EH (cell line): ENCODE measurements at regions not wholly inside any gene's neighbourhood (a gene's known extent, or its start where the extent isn't known, plus 50 kb on each side); places are given as distances from the start of the nearest gene placed in this dataset.
"Not testable (repeated sequence)": the region's sequence is repeated elsewhere in the genome, so short reads cannot be mapped to it uniquely, and the experiment has no call there.

Source experiments
- DNase-seq: peaks from one replicate; pipeline ENCODE4 v3.0.0-alpha.2; 2015; ENCODE audit warnings: low read depth

DNA sequence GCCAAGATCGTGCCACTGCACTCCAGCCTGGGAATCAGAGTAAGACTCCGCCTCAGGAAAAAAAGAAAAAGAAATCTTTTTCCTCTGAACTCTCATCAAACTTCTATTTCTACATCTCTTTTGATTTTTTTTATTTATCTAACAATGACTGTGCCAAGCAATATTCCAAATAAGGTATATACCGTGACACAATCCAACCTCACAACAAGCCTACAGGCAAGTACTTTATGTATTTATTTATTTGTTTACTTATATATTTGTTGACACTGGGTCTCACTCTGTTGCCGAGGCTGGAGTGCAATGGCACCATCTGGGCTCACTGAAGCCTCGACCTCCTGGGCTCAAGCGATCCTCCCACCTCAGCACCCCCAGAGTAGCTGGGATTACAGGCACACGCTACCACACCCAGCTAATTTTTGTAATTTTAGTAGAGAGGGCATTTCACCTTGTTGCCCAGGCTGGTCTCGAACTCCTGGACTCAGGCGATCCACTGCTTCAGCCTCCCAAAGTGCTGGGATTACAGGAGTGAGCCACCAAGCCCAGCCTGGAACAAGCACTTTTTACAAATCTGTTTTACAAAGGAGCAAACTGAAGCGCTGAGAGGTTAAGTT lies 94.9 kb upstream of the CHD2 start:
- no peak for DNase-seq

DNA sequence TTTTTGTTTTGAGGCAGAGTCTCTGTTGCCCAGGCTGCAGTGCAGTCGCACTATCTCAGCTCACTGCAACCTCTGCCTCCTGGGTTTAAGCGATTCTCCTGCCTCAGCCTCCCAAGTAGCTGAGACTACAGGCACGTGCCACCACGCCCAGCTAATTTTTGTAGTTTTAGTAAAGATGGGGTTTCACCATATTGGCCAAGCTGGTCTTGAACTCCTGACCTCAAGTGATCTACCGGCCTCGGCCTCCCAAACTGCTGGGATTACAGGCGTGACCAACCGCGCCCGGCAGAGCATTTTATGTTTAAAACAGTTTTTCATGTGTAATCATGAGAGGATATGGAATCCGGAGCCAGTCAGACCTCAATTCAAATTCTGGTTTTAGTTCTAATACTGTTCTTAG lies 94.0 kb upstream of the CHD2 start:
- DNase-seq: not testable (repeated sequence)

DNA sequence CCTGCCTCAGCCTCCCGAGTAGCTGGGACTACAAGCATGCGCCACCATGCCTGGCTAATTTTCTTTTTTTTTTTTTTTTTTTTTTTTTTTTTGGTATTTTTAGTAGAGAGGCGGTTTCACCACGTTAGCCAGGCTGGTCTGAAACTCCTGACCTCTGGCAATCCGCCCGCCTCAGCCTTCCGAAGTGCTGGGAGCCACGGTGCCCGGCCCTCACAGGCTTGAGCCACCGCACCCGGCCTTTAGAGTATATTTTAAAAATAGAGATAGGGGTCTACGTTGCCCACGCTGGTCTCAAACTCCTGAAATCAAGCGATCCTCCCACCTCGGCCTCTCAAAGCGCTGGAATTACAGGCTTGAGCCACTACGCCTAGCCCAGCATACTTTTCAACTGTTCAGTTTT lies 93.4 kb upstream of the CHD2 start:
- DNase-seq: no peak

DNA sequence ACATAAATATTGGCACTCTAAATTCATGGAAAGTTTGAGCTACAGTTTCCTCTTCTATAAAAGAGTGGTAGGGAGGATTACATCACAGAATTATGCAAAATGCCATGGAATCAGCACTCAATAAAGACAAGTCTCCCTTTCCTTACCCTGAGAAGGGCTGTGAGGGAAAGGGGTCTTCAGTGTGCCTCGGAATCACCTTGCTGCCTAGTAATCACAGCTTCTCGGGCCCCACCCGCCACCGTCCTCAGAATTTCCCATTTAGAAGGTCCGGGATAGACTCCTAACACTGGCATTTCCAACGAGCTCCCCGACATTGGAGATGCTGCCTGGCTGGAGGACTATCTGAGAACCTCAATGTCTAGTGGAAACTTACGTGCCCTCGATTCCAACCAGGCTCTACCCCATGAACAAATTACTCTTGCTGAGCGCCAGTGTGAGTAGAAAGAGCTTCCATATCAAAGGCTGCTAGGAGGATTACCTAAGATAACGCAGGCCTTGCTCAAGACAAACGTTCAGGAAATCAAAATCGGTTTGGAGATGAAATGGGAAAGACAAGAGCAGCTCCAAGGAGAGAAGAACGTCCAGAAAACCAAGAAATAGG lies 92.1 kb upstream of the CHD2 start:
- no peak for DNase-seq

DNA sequence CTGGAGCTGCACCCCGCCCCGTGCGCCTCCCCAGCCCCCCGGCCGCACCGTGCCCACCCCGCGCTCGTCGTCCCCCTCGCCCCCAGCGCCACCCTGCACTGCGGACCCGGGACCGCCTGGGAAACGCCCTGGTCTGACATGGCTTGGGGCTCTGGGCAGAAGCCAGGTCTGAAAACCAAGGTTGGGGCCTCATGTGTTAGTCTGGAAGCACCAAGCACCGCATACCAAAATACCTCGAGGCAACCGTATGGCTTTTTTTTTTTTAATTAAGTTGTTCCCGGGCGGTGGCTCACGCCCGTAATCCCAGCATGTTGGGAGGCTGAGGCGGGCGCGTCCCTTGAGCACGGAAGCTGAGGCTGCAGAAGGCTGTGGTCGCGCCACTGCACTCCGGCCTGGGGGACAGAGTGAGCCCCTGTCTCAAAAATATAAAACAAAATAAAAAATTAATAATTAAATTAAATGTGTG lies 91.5 kb upstream of the CHD2 start:
- peak; percentile 82 for DNase-seq

DNA sequence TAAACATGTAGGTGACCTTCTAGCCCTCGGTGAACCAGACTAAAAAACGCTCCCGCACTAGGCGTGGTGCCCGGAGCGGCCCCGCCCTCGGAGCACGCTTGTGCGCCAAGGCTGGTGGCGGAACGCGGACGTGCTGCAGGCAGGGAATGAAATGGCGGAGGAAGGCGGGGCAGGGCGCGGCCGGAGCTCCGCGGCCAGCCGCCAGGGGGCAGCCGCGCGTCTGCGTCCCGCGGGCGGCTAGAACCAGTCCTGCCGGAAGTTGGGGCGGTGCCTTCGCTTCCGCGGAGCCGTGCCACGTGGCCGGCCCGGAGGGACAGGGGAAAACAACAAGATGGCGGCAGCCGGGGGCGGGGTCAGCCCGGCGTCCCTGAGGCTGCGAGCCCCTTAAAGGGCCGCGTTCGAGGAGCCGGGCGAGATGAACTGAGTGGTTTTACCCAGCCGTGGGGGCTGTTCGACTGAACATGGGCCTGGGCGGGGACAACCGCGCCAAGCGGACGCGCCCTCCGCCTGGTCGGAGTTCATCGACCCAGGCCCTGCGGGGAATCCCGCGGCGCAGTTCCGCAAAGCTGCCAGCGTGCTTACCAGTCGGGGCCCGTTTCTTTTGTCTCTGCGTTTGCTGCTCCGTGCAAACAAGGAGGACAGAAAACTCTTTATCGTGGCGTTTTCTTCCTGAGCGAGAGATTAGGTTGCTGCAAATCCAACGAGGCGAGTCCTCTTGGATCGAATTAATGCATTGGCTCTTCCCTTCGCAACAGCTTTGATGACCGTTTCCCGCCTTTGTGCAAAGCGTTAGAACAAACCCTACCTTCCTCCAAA lies 90.9 kb upstream of the CHD2 start:
- peak; percentile 96 for DNase-seq

DNA sequence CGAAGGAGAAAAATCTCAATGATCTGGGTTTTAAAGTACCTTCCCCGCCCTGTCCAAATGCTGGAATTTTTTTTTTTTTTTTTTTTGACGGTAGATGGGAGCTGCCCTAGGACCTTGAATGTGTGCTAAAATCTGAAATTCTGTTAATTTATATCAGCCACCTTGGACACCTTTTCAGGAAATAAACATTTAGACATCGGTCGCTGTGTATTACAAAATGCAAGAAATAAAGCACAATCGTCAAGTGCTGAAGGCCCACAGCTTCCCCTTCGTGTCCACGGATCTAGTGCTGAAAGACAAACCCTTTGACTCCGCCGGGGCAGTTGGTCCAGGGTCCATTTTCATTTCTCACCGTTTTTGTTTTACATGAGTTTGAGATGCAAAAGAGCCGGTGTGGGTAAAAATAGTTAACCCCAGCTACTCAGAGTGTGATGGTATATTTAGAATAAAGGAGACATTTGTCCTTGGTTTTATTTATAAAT lies 90.2 kb upstream of the CHD2 start:
- peak; percentile 66 for DNase-seq

DNA sequence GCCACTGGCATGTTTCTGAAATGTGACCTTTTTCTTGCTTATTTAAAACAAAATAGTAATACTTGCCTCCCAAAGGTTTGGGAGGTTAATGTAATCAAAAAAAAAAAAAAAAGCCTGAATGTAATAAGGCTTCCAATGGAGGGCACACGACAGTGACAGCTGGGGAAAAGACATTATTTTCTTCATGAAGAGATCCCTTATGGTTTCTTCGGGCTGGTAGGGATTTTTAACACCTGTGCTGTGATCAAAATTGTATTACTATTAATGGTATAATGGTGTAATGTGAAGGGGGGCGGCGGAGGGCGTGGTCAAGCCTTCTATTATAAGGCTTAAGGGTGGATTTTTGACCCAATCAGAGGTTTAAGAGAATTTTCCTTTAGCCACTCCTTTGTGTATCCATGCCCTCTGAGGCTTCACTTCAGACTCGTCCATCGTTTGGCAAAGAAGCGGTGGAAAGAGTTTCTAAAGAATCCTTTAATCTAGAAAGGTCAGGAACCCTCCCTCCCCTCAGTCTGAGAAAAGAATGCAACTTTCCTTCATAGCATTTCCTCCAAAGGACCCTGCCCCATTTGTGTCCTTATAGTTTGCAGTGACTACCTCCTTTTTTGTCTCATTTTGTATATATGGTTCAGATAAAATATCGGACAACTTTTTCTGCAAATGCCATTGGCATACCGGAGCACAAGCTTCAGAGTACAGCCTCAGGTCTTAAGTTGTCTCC lies 89.5 kb upstream of the CHD2 start:
- DNase-seq: peak; percentile 81

DNA sequence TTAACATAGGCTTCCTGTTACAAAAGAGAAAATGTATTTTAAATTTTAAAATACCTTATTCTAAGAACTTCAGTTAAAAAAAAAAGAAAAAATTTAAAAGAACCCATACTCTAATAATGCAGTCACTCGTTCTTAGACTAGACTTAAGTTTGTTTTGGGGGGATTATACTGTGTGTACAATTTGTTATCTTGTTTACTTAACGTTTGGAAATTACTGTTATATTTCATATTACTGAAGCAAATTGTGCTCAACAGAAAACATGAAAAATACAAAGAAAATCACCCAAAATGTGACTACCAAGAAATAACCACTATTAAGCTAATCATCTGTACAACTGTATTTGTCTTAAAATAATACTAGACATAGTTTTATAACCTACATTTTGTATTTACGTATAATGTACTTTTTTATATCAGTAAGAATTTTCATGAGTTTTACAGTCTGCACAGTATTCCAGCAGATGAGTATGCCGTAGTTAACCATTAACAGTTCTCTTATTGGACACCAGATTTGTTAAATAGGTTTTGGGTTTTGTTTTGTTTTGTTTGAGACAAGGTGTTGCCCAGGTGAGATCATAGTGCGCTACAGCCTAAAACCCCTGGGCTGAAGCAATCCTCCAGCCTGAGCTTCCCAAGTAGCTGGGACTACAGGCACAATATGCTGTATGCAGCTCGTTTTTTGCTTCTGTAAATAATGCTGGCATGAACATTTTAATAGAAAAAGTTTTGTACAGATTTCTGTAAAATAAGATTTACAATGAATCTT lies 88.8 kb upstream of the CHD2 start:
- no peak for DNase-seq

DNA sequence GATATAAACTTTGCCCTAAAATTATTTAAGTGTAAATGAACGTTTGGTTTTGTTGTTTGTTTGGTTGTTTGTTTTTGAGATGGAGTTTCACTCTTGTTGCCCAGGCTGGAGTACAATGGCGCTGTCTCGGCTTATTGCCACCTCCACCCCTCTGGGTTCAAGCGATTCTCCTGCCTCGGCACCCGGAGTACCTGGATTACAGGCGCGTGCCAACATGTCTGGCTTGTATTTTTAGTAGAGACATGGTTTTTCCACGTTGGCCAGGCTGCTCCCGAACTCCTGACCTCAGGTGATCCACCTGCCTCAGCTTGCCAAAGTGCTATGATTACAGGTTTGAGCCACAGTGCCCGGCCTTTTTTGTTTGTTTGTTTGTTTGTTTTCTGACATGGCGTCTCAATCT lies 87.9 kb upstream of the CHD2 start:
- DNase-seq: no peak

DNA sequence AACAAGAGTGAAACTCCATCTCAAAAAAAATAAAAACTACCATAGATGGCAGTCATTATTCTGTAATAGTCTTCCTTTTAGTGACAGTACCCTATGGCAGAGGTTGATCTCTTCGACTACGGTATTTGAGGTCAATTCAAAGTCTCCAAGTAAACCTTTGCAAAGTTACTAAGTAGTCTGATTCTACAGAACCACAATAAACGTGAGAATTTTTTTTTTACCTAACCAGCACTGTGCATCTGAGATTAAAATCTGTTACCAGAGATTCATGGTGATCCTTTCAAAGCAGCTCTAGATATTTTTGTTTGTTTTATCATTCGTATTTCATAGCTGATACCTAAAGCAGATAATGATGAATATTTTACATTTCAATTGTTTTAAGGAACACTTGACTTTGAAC lies 86.6 kb upstream of the CHD2 start:
- no peak for DNase-seq

DNA sequence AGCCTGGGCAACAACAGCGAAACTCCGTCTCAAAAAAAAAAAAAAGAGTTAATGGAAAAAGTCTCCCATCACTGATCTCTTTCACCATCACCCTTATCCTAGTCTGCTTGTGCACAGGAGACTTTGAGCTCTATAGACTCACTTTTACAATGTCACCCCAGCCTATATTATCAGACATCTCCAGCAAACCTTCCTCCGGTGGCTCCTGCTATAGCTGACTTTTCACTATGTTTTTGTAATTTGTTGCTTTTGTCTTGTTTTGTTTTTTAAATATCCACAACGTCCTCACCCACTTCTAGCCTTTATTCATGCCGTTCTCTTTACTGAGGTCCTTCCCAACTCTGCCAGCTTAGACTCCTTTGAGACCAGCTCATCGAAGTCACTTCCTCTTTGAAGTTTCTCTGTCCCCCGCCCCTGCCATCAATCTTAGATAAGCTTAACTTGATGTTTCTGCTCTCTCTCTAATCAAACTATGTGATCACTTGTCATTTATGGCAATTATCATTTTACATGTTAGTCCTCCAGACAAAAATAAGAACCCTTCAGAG lies 82.7 kb upstream of the CHD2 start:
- DNase-seq: no peak

DNA sequence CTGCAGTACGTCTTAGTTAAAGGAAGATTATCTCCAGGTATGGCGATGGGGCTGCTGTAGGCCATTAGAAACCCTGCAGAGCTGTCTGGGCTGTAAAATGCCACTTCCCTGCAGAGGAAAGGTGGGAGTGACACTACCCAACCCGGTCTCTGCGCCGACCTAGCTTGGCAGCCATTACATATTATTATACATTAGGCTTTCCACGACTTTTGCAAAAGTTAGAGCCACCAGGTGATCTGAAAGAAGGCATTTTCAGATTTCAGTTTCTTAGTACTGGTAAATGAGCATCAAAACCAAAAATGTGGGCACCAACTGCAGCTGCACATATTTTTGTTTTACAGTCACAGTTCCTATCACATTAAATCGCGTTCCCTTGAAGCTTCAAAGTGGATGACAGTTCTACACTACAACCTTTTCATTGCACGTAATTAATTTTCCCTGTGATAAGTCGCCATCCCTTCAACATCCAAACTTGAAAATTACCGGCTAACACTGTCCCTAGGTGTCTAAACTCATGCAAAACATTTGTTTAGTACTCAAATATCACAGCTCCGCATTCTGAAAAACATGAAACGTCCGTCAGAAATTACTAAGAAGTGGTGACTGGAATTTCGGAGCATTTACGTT lies 81.4 kb upstream of the CHD2 start:
- no peak for DNase-seq

DNA sequence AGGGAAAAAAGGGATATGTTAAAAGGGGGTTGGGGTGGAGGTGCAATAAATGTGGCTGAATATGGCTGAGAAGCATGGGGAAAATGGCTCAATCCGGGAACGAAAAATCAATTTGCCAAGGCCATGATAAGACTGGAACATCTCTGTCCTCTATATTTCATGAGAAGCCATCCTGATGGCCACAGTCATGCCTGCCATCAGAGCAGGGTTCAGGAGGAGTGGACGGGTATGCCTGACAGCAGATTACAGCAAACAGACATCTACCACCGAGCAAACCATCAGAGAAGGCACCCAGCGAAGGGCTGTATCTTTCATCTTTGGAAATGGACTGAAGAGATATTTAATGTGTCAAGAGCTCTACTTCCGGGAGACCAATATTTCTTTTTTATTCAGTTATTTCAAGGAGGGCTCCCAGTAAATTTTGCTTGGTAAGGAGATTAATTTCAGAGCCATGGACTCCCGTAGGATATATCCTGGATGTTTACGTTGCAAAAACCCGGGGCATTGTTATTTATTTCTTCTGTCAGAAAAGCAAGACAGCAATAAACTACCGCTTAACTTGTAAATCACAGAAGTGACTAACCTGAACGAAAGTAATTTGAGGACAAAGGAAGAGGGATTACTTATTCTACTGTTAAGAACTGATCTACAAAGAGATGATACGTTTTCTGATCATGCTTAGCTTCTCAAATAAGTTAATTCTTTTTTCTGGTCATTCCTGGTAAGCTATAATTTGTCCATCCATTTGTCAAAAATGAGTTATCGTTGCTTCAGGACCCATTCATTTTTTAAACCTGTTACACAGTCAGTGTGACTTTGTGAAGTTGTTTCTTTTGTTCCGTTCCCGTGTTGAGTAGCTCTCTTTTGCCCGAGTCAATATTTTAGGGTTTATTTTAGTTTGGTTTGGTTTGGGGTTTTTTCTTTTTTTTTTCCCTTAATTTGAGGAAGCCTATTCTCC lies 80.6 kb upstream of the CHD2 start:
- DNase-seq: peak; percentile 15

DNA sequence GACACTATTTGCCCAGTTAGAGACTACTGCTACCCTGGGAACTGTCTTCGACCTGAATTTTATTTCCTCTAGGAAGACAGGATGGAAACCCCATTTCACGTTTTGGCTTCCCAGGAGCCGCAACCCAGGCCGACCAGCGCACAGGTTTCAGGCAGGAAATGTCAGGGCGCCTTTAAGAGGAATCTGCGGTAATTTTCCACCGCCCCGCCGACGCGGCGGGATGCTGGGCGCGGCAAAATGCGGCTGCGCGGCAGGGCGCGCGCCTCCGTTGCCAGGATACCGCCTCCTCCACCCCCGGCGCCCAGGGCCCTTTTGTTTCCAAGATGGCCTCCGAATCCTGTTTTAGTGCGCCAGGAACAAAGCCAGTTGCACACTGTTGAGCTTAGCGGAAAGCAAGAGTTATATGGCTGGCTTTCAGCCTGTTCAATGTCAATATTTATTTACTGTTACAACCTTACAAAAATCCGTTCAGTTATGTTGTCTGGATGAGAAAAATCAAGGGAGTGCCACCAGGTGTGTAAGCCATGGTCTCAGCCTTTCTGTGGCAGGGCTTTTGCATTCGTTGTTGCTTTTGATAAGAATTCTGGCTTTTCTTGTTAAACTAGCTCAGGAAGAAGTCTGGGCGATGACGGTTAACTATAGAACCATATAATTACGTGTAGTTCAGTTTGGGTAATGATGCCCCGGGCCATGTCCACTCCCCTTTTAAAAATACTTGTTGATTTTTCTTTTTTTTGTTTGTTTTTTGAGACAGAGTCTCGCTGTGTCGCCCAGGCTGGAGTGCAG lies 79.7 kb upstream of the CHD2 start:
- peak; percentile 91 for DNase-seq

DNA sequence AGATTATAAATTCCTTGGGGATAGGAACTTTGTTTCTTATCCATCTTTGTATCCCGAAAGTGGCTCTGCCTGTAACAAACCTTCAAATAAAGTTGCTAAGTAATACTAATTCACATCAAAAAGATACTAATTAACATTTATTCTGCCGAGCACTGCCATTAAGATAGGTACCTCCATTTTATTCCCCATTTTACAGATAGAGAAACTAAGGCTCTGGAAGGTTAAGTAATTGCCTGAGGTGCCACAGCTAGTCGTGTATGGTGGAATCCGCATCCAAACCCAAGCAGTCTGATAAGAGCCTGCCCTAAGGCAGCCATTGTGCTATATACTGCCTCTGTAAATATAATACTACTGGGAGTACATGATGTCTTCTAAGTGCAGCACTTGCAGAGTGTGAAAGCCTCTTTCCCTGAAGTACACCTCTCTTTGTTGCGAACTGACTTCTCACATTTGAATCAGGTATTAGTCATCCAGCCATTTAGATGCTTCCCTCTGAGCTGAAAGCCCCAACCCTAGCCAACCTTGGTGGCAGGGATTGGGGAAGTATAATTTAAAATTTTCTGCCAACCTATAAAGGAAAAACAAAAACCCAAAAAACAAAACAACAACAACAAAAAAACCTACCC lies 78.5 kb upstream of the CHD2 start:
- DNase-seq: no peak

DNA sequence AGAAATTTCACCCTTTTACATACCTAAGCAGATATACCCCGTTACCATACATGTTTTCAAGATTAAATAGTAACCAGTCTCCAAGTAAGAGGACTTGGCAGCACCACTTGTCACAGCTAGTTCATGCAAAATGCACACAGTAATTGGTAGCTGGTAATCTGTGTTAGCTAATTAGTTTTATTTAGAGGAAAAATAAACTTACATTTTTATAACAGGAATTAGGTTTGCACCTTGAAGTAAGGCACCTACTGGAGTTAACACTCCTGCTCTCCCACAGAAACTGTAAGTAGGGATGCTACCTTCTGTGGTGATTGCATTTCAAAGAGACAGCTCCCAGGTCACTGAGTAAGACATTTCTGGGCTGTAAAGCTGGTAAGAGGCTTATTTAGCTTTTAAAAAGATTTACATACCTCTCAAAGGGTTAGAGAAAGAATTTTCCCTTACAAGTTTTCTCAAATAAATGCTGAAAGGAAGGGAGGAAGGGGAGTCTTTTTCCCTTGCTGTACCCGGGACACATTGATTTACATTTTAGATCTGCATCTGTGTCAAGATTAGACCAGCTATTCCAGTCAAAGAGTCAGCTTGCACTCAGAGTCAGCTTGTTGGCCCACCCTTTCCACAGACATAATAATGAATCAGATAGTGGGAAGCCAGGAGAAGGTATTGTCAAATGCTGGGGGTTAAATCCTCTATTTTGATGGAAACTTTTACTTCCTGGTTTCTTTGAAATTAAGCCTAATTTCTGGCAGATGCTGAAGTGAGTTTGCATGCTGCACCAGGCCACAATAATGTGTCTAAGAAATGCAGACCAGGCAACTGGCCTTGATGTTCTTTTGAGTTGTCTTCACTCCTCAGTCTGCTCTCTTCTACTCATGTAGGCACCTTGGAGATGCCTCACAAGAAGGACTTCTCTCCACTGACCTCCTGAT lies 77.6 kb upstream of the CHD2 start:
- DNase-seq: no peak
